ENCODE measurements at regions not wholly inside any gene's neighbourhood (a gene's known extent, or its start where the extent isn't known, plus 50 kb on each side); places are given as distances from the start of the nearest gene placed in this dataset.

DNA sequence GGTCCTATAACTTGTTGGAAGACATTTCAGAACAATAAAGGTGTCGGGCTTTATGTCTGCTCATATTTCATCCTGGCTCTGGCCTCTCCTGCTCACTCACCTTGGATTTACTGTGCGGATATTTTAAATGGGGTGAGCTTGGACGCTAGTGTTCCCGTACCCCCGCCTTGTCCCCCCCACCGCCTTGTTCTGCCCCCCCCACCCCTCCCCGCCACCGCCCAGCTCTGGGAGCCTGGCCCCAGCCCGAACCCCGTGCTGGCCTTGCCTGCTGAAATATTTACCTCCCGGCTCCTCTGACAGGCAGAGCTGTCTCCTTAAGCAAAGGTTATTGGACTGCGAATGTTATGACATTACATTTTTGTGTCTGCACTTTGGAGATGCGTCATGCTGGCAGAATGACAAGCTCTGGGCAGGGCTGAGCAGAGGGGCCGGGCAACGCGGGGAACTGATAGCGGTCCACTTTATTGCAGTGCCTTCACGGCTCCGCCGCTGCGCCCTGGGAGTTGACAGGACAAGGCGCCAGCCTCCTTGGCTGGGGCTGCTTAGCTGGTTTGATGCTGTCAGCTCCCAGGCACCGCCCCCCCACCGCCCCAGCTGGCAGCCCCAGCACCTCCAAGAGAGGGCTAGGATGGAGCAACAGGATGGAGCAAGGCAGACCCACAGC is 222.5 kb upstream of the GSE1 start:
- DNase-seq (ENCODE audit: low spot score) = no peak

DNA sequence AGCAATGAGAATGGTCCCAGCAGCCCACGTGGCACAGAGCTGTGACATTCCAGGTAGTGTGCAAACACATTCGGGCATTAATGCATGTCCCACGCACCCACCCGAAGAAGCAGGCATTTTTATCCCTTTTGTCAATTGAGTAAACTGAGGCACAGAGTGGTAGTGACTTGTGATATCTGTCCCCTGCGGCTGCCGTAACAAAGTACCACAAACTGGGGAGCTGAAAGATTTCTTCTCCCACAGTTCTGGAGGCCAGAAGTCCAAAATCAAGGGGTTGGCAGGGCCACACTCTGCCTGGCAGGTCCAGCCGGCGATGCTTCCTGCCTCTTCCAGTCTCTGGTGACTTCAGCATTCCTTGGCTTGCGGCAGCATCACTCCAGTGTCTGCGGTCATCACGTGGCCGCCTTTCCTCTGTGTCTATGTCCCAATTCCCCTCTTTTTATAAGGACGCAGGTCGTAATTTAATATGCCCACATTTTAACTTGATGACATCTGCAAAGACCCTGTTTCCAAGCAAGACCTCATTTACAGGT is 221.9 kb upstream of the GSE1 start:
- no peak for DNase-seq (ENCODE audit: low spot score)

DNA sequence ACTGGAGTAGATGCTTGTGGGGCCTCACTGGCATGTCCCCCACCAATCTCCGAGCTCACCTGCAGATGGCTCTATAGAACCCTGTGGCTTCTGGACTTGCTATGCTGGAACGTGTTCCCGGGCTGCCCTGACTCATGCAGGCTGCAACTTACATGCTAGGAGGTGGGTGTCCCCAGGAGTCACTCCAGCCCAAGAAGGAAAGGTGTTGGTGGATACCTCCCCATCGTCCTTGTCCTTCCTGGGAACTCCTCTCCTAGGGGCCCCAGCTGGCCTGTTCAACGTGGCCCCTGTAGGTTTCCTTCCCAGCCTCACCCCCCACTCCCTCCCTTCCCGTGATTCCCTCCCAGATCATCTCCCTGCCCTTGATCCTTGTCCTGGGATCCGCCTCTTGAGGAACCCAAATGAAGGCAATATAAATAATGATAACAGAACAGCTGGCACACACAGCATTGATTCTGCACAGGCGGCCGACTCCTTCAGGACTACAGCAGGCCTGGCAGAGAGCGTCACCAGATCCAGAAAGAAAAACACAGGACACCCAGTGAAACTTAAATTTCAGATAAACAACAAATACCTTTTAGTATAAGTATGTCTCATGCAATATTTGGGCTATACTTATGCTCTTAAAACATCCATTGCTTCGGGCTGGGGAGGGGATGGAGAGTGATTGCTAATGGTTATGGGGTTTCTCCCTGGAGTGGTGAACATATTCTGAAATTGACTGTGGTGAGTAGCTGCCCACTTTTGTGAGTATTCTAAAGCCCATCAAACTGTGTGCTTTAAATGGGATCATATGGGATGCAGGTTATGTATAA is 221.1 kb upstream of the GSE1 start:
- DNase-seq (ENCODE audit: low spot score) = no peak

GRCh38 chr16:85392756-85393673 is 220.1 kb upstream of the GSE1 start:
- no peak for DNase-seq (ENCODE audit: low spot score)

DNA sequence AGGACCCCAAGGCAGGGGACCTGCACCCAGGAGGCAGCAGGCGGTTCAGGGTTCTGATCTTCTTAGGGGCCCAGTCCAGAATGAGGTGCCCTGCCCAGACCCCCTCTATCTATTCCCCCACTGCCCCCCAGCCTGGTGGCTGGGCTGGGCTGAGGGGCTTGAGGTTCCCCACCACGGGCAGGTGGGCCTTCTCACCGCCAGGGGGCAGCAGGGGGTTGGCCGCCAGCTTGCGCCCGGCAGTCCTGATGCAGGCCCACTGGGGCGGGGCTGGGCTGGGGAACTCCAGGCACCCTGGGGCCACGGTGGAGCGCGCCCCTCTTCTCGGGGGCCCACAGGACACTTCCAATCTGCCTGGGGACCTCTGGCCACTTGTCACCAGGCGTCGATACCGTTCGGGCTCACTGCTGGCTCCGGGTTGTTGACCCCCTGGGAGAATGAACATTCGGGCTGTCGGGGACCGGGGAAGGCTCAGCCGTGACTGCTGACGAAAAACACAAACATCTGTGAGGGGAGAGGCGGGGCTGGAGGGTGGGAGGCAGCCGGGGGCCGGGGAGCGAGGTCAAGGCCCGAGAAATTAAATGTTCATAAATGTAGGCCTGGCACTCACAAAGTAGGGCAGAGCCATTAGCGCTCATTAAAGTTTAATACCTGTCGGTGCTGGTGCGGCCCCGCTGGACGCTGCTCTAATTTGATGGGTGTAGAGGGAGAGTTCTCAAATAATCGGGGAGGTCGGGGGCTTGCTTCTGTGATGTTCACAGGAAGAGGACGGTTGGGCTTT is 219.3 kb upstream of the GSE1 start:
- DNase-seq (ENCODE audit: low spot score) = no peak

DNA sequence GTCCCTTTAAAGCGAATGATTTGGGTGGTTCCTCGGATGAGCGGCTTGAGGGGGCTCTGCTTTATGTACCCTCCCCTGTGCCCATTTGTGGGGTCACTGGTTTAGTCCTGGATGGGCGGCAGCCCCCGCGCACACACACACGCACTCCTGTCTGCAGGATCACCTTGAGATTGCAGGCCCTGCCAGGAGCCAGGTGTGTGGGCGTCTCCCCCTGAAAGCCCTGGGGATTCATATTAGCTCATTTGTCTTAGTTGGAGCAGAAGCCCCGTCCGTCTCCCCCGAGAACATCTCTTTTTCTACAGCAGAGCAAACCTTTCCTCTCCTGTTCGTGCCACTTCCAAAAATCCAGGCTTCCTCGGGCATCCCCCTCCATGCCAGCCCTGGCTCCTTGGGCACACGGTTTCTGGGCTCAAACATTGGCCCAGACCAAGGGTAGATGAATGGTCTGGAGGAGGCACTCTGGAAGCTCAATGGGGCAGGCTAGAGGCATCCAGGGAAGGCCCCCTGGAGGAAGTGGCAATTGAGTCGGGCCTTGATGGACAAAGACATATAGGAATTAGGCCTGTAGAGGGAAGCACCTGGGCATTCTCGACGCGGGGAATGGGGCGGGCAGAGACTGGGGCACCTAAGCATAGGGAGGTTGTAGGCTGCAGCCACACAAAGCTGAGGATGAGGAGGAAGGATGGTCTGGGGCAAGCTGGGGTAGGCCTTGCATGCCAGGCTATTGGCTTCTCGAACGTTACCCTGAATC is 218.5 kb upstream of the GSE1 start:
- DNase-seq (ENCODE audit: low spot score) = no peak

GRCh38 chr16:85395207-85395912 is 217.8 kb upstream of the GSE1 start:
- DNase-seq (ENCODE audit: low spot score) = no peak

DNA sequence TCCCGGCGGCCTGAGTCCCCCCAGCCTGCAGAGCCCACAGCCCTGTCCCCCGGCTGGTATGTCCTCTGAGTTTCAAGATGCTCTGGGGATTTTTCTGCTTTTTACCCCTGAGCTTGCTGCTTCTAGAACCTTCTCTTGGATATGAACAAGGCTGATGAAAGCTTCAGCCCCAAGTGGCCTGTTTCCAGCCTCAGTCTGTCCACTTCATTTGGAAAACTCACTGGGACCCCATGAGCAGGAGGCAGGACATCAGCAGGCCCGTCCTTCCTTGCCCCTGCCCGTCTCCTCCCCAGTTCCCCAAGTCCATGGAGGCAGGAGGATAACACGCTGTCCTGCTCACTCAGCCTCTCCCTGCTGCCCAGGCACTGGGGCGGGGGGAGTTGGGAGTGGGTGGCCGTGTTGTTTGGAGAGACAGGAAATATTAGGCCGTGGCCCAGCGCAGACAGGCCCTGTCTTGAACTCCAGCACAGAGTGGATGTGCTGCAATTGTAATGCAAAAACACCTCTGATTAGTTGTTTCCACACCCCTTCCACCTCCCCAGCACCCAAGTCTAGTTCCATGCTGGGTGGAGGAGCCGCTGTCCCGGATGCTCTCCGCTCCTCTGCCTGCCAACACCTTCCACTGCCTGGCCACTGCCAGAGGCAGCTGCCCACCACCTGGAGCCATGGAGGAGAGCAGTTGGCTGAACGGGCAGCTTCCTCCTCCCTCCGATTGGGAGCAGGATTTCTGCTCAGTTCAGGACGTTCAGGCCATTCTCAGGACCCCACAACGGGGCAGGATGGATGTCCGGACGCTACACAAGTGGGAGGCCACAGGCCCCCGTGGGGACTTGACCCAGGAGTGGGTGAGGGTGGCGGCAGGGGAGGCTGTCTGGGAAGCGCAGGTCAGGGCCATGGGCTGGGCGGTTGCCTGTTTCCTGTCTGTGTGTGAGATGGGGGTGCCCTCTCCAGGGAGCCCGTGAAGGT is 216.9 kb upstream of the GSE1 start:
- no peak for DNase-seq (ENCODE audit: low spot score)

DNA sequence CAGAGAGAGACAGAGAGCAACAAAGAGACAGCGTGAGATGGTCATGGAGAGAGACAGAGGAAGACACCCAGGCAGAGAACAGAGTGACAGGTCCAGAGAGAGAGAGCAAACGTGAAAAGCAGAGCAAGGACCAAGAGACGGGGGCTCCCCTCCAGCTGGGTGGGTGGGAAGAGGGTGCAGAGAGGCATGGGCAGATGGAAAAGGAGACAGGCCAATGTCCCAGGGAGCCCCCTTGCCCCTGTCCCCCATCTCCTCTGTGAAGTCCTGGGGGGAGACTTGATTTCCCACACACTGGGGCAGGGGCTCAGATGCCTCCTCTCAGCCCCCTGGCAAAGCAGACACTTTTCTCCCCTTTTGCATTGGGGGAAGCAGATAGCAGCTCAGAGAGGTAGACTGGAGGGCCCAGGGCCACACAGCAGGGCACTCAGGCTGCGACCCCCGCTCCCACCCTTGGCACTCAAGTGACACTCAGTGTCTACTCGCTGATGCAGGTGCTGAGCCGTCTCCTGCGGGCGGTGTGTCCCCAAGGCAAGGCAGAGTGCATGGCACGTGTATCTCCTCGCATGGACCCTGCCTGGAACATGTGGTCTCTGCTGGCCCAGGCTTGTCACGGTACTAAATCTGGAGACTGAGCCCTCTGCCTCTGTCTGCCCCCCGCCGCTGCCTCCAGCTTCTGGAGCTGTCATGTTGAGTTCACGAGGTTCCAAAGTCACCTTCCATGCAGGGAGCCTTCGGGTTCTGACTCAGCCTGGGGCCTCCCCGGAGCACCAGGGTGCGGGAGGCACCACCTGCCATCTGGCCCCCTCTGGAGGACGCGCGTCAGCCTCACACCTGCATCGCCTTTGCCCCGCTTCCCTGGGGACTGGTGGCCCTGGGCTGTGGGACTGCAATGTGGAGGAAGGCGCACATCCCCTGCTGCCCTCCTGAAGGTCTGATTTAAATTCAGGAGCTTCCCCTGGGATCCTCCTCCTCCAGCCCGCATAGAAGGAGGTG is 215.9 kb upstream of the GSE1 start:
- DNase-seq (ENCODE audit: low spot score) = no peak

DNA sequence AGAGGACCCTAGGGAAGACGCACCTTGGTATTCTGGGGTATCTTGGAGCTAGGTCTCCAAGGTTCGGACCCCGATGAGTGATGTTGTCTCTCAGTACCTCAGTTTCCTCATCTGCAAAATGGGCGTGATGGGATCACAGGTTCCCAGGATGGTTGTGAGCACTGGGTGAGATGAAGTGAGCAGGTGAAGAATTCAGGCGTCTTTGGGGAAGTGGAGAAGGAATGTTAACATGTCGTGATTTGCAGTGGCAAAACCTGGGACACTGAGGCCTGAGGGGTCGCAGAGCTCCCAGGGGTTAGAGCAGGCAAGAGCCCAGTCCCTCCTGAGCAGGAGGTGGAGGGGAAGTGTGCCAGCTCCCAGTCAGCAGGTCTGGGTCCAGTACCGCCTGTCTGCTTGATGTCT is 215.1 kb upstream of the GSE1 start:
- no peak for DNase-seq (ENCODE audit: low spot score)

- DNase-seq (ENCODE audit: low spot score) = no peak
Observed at GRCh38 chr16:85398688-85399582, 214.2 kb upstream of the GSE1 start.

GRCh38 chr16:85399583-85400284 is 213.4 kb upstream of the GSE1 start:
- no peak for DNase-seq (ENCODE audit: low spot score)

DNA sequence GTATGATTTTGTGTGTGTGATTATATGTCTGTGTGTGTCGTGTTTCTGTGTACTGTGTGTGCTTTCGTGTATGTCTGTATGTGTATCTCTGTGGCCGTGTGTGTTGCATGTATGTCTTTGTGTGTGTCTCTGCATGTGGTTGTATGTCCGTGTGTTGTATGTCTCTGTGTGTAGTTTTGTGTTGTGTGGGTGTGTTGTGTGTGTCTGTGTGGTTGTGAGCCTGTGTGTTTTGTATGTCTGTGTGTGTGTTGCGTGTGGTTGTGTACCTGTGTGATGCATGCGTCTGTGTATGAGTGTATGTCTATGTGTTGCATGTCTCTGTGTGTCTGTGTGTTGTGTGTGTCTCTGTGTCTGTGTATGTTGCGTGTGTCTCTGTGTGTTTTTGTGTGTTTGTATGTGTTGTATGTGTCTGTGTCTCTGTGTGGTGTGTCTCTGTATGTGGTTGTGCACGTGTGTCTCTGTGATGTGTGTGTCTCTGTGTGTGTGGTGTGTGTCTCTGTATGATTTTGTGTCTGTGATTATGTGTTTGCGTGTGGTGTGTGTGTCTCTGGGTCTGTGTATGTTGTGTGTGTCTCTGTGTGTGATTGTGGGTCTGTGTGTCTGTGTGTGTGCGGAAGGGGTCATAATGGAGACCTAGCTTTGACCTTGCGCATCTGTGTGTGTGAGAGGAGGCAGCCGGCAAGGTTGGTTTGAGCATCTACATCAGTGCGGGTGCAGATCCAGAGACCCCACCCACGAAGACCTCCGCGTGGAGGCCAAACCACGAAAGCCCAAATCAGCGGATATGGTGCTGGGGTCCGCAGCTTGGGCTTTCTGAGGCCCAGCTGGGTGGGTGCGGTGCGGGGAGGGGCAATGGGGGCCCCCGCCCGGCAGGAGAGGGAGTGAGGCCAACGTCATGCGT is 212.6 kb upstream of the GSE1 start:
- DNase-seq (ENCODE audit: low spot score) = no peak

GRCh38 chr16:85401370-85401916 is 211.7 kb upstream of the GSE1 start:
- no peak for DNase-seq (ENCODE audit: low spot score)
